Fibroblast of villous mesenchyme (primary cell): ENCODE measurements at regions not wholly inside any gene's neighbourhood (a gene's known extent, or its start where the extent isn't known, plus 50 kb on each side); places are given as distances from the start of the nearest gene placed in this dataset.

Experiments
- DNase-seq: peaks from one replicate; pipeline ENCODE4 v3.0.0-alpha.2; 2010; ENCODE audit warnings: low read depth
- H3K4me3 ChIP-seq: 2 replicates; pipeline ENCODE4 v1.5.1; 2011; ENCODE audit warnings: low read depth, mild to moderate bottlenecking, low read length
- CTCF ChIP-seq: IDR thresholded peaks from 2 replicates; pipeline ENCODE4 v1.5.1; 2012; ENCODE audit warnings: low read depth, mild to moderate bottlenecking, low read length; ENCODE audit not compliant: insufficient read depth

GRCh38 chr7:130933919-130934318 is 199.9 kb upstream of the KLF14 start:
- H3K4me3 ChIP-seq: no peak overlapping the region
- DNase-seq: no peak
- no peak for TF ChIP-seq CTCF

GRCh38 chr7:130935564-130936157 is 201.7 kb upstream of the KLF14 start:
- TF ChIP-seq CTCF: no peak
- H3K4me3 ChIP-seq: no peak overlapping the region
- no peak for DNase-seq

- H3K4me3 ChIP-seq: no peak overlapping the region
- TF ChIP-seq CTCF: no peak
- no peak for DNase-seq
Observed at GRCh38 chr7:130936202-130936931, 202.4 kb upstream of the KLF14 start.

- no peak for TF ChIP-seq CTCF
- DNase-seq: no peak
- no peak overlapping the region for H3K4me3 ChIP-seq
Observed at GRCh38 chr7:130937016-130937415, 203.0 kb upstream of the KLF14 start.

- no peak for DNase-seq
- TF ChIP-seq CTCF: no peak
- H3K4me3 ChIP-seq: no peak overlapping the region
Observed at GRCh38 chr7:130937830-130938229, 203.8 kb upstream of the KLF14 start.

- H3K4me3 ChIP-seq: no peak overlapping the region
Observed at GRCh38 chr7:130938661-130939060, 204.7 kb upstream of the KLF14 start.

More at GRCh38 chr7:130938661-130939060, 204.7 kb upstream of the KLF14 start:
- peak; percentile 77 for DNase-seq
- no peak for TF ChIP-seq CTCF
